Vagina (tissue), 2 donors: ENCODE measurements at regions not wholly inside any gene's neighbourhood (a gene's known extent, or its start where the extent isn't known, plus 50 kb on each side); places are given as distances from the start of the nearest gene placed in this dataset.

ENCODE experiments used
- CTCF ChIP-seq, 3 experiments: fragments of 450-650 bp in 2 of 3; fragments of 200-600 bp in 1 of 3; sonication (generic) in 1 of 3; IDR thresholded peaks; one replicate each; pipeline ENCODE4 v1.5.1; 2017 to 2019; ENCODE audit warnings: antibody characterized with exemption in 3 of 3, mild to moderate bottlenecking in 2 of 3, moderate library complexity in 2 of 3
- POLR2A ChIP-seq, 2 donors: fragments of 450-650 bp; IDR thresholded peaks; one replicate each; pipeline ENCODE4 v1.6.1; 2017; ENCODE audit warnings: antibody characterized with exemption in 2 of 2, mild to moderate bottlenecking in 2 of 2, moderate library complexity in 2 of 2
- POLR2AphosphoS5 ChIP-seq, 2 donors: sonication (generic); formaldehyde crosslinking; IDR thresholded peaks; one replicate each; pipeline ENCODE4 v1.9.0; 2017; ENCODE audit warnings: antibody characterized with exemption in 2 of 2, mild to moderate bottlenecking in 2 of 2, low read depth in 1 of 2; ENCODE audit not compliant: insufficient read depth in 1 of 2

GRCh38 chr3:157868196-157868595, 238.0 kb downstream of the SHOX2 start:
- TF ChIP-seq CTCF (IDR thresholded peaks at IDR 0.05) (no peak), POLR2AphosphoS5 (IDR thresholded peaks at IDR 0.05; ENCODE audit: insufficient read depth in 1 of 2, low read depth in 1 of 2) (peak in 1 of 2 donors; percentile 57), POLR2A (IDR thresholded peaks at IDR 0.05) (no peak)
